LNCaP clone FGC (cell line): ENCODE measurements at regions not wholly inside any gene's neighbourhood (a gene's known extent, or its start where the extent isn't known, plus 50 kb on each side); places are given as distances from the start of the nearest gene placed in this dataset.

ENCODE experiments used
- DNase-seq: peaks from one replicate; pipeline ENCODE4 v3.0.0-alpha.2; 2011; ENCODE audit warnings: low read depth
- H3K4me3 ChIP-seq: 2 replicates; pipeline ENCODE4 v1.5.1; 2011; ENCODE audit warnings: mild to moderate bottlenecking, low read depth, low read length, control low read depth
- CTCF ChIP-seq: IDR thresholded peaks from 2 replicates; pipeline ENCODE4 v1.5.1; 2012; ENCODE audit warnings: mild to moderate bottlenecking; ENCODE audit not compliant: control insufficient read depth, insufficient read depth; ENCODE audit errors: extremely low read depth

GRCh38 chr3:84439476-84439875 lies 519.3 kb upstream of the CADM2 start:
- no peak for DNase-seq
- no peak overlapping the region for H3K4me3 ChIP-seq
- no peak for TF ChIP-seq CTCF

- TF ChIP-seq CTCF, result no peak
- H3K4me3 ChIP-seq, result no peak overlapping the region
- no peak for DNase-seq
These were observed 518.5 kb upstream of the CADM2 start for GRCh38 chr3:84440291-84440690.

GRCh38 chr3:84442533-84442932 lies 516.3 kb upstream of the CADM2 start:
- no peak for DNase-seq
- no peak for TF ChIP-seq CTCF
- no peak overlapping the region for H3K4me3 ChIP-seq

GRCh38 chr3:84444726-84445521 lies 513.9 kb upstream of the CADM2 start:
- H3K4me3 ChIP-seq, result no peak overlapping the region
- DNase-seq, result no peak
- TF ChIP-seq CTCF, result no peak

GRCh38 chr3:84487296-84487695 lies 471.5 kb upstream of the CADM2 start:
- DNase-seq, result no peak
- no peak overlapping the region for H3K4me3 ChIP-seq
- TF ChIP-seq CTCF, result no peak

GRCh38 chr3:84504761-84505160 lies 454.0 kb upstream of the CADM2 start:
- no peak for DNase-seq
- H3K4me3 ChIP-seq, result no peak overlapping the region
- no peak for TF ChIP-seq CTCF

- TF ChIP-seq CTCF, result no peak
- no peak overlapping the region for H3K4me3 ChIP-seq
- DNase-seq, result no peak
These were observed 448.8 kb upstream of the CADM2 start for GRCh38 chr3:84510007-84510406.
